Body of pancreas (tissue), 4 donors: ENCODE measurements at regions not wholly inside any gene's neighbourhood (a gene's known extent, or its start where the extent isn't known, plus 50 kb on each side); places are given as distances from the start of the nearest gene placed in this dataset.
"Not testable (repeated sequence)": the region's sequence is repeated elsewhere in the genome, so short reads cannot be mapped to it uniquely, and the experiment has no call there.

ENCODE experiments used
- ATAC-seq: fragments of 150-250 bp; one replicate; pipeline ENCODE4 v1.9.1; 2016
- DNase-seq, 4 donors: peaks; one replicate each; pipeline ENCODE4 v3.0.0-alpha.2; 2019
- H3K27ac ChIP-seq, 4 donors: fragments of 200-600 bp; sonication (generic); 1 replicate in 3 of 4; 2 replicates in 1 of 4; pipeline versions ENCODE4 v1.5.1 to v1.6.1; 2016 to 2019; ENCODE audit warnings: mild to moderate bottlenecking in 1 of 4, mixed read lengths in 1 of 4, moderate library complexity in 1 of 4
- H3K27me3 ChIP-seq, 2 donors: fragments of 200-600 bp; sonication (generic); one replicate each; pipeline ENCODE4 v1.6.0; 2016; ENCODE audit warnings: mild to moderate bottlenecking in 1 of 2
- H3K36me3 ChIP-seq, 2 donors: fragments of 200-600 bp; sonication (generic); replicated peaks in 1 of 2; 2 replicates each; pipeline ENCODE4 v1.5.1; 2016; ENCODE audit warnings: low read depth in 2 of 2; ENCODE audit not compliant: insufficient read depth in 1 of 2
- H3K4me1 ChIP-seq: fragments of 200-600 bp; sonication (generic); one replicate; pipeline ENCODE4 v1.6.0; 2016
- H3K4me3 ChIP-seq, 2 donors: fragments of 200-600 bp; sonication (generic); 1 replicate in 1 of 2; 2 replicates in 1 of 2; pipeline ENCODE4 v1.5.1; 2016 to 2019
- H3K9me3 ChIP-seq, 3 donors: fragments of 200-600 bp; sonication (generic); 1 replicate in 2 of 3; 2 replicates in 1 of 3; pipeline ENCODE4 v1.5.1; 2016
- POLR2A ChIP-seq, 3 donors: fragments of 450-650 bp; IDR thresholded peaks; one replicate each; pipeline ENCODE4 v1.6.1; 2016; ENCODE audit warnings: antibody characterized with exemption in 3 of 3, mild to moderate bottlenecking in 2 of 3
- WGBS, 2 donors: methylation state at CpG; one replicate each; pipeline ENCODE4 v1.1.5; 2017; 5-methylcytosine and 5-hydroxymethylcytosine counted together
- intact Hi-C: fragments of 100-400 bp; cut with DNase I; formaldehyde crosslinking; loops from one replicate; pipeline ENCODE4 v1.15.1; 2023
- TF ChIP-seq, protein P1 (sequence below), 7 experiments: fragments of 450-650 bp in 4 of 7; fragments of 200-600 bp in 3 of 7; sonication (generic) in 3 of 7; IDR thresholded peaks; one replicate each; pipeline ENCODE4 v1.5.1; 2016 to 2019; ENCODE audit warnings: antibody characterized with exemption in 7 of 7

DNA sequence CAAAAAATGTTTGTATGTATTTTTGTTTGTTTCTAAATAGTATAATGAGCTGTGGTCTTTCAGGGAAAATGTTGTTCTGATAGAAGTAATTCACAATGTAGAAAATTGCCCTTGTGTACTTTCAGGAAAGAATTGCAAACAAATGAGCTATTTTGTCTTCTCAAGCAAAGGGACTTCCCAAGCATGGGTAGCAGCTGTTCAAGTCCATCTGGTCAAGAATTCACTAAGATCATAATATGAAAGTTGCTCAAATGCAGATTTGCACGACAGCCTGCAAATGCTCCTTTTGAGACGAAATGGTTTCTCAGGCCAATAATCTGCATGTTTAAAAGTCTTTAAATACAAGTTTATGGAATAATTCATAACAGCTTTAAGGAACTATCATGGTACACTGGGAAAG is 51.9 kb upstream of the HNMT start:
- Histone ChIP-seq H3K4me1 (no peaks in the 10 kb centered on the region), H3K9me3 (no peaks in the 10 kb centered on the region), H3K36me3 (no peaks in the 10 kb centered on the region), H3K27ac (no peak overlapping the region), H3K4me3 (no peak overlapping the region), H3K27me3 (no peaks in the 10 kb centered on the region)
- intact Hi-C loops, result no loop called here
- no peak for DNase-seq
- TF ChIP-seq, protein P1, sequence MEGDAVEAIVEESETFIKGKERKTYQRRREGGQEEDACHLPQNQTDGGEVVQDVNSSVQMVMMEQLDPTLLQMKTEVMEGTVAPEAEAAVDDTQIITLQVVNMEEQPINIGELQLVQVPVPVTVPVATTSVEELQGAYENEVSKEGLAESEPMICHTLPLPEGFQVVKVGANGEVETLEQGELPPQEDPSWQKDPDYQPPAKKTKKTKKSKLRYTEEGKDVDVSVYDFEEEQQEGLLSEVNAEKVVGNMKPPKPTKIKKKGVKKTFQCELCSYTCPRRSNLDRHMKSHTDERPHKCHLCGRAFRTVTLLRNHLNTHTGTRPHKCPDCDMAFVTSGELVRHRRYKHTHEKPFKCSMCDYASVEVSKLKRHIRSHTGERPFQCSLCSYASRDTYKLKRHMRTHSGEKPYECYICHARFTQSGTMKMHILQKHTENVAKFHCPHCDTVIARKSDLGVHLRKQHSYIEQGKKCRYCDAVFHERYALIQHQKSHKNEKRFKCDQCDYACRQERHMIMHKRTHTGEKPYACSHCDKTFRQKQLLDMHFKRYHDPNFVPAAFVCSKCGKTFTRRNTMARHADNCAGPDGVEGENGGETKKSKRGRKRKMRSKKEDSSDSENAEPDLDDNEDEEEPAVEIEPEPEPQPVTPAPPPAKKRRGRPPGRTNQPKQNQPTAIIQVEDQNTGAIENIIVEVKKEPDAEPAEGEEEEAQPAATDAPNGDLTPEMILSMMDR (IDR thresholded peaks at IDR 0.05), result no peak
- no peak for TF ChIP-seq POLR2A (IDR thresholded peaks at IDR 0.05)
- ATAC-seq, result no peak
- 61 to 75% methylated on average over 2 of the region's 2 CpGs for WGBS, 2 donors

DNA sequence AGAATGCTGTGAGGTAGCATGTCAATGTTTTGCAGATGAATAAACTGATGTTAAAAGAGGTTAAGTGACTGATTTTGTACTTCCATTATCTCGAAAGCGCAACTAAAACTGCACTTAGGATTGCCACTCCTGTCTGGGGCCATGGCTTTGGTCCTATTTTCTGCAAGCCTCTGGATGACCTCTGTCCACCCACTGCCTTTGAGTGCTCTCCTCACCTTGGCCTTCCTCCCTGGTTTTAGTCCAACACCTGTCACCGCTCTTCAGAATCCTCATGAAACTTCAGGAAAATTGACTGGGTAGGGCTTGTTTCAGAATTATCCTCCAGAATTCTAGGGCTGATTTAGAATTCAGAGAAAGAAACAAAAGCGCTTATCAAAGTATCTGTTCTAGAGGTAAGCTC is 51.1 kb upstream of the HNMT start:
- no peak for TF ChIP-seq POLR2A (IDR thresholded peaks at IDR 0.05)
- TF ChIP-seq, protein P1 (IDR thresholded peaks at IDR 0.05), result no peak
- no peak for DNase-seq
- 81 to 90% methylated on average over 4 of the region's 4 CpGs for WGBS, 2 donors
- no peaks in the 10 kb centered on the region for H3K4me1 ChIP-seq
- H3K27ac ChIP-seq, result no peak overlapping the region
- intact Hi-C loops, result no loop called here
- no peaks in the 10 kb centered on the region for H3K36me3 ChIP-seq
- H3K4me3 ChIP-seq, result no peak overlapping the region
- no peaks in the 10 kb centered on the region for H3K27me3 ChIP-seq
- ATAC-seq, result no peak
- H3K9me3 ChIP-seq, result no peaks in the 10 kb centered on the region

DNA sequence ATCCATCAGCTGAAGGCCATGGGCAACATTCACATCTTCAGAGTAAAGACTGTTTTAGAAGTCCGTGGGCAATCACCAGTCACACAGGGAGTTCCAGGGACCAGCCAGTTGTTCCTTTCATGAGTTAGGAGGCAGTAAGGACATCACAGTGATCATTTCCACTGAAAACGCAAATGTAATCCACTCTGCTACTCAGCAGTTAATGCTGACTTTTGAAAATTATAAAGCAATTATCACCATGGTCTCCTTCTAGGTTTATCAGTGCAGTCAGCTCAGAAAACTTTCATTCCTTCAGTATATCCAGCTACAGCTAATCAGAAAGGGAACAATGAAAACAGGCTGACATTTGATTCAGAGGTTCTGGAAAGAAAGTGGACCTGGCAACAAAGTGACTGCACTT is 50.6 kb upstream of the HNMT start:
- H3K9me3 ChIP-seq, DNase-seq, H3K4me3 ChIP-seq, intact Hi-C loops, H3K4me1 ChIP-seq, ATAC-seq, H3K36me3 ChIP-seq, H3K27me3 ChIP-seq, H3K27ac ChIP-seq: not testable (repeated sequence)
- WGBS, 2 donors, result 52 to 60% methylated on average over 2 of the region's 2 CpGs
